BJ (cell line): ENCODE measurements at regions not wholly inside any gene's neighbourhood (a gene's known extent, or its start where the extent isn't known, plus 50 kb on each side); places are given as distances from the start of the nearest gene placed in this dataset.

Experiments
- CTCF ChIA-PET: fragments of 350-600 bp; formaldehyde crosslinking; extraction: SDS; loops from one replicate; lab custom pipeline; 2021; ENCODE audit warnings: antibody characterized with exemption, inconsistent platforms; lab: Yijun Ruan, JAX
- POLR2A ChIA-PET: fragments of 300-600 bp; sonication (Branson Sonifier 250); formaldehyde crosslinking; extraction: SDS; loops from one replicate; lab custom pipeline; 2021; ENCODE audit warnings: antibody characterized with exemption; lab: Charles Lee
- DNase-seq: peaks from one replicate; pipeline ENCODE4 v3.0.0-alpha.2; 2011; ENCODE audit warnings: low read depth
- H3K27me3 ChIP-seq: 2 replicates; pipeline ENCODE4 v1.6.0; 2011; ENCODE audit warnings: low read length; ENCODE audit not compliant: control insufficient read depth, insufficient read depth
- H3K36me3 ChIP-seq: 2 replicates; pipeline ENCODE4 v1.5.1; 2011; ENCODE audit warnings: low read length; ENCODE audit not compliant: control insufficient read depth, insufficient read depth
- H3K4me3 ChIP-seq: 2 replicates; pipeline ENCODE4 v1.5.1; 2011; ENCODE audit warnings: low read depth, mild to moderate bottlenecking, control low read depth, low read length
- CTCF ChIP-seq: IDR thresholded peaks from 2 replicates; pipeline ENCODE4 v1.5.1; 2011; ENCODE audit warnings: low read depth, mild to moderate bottlenecking, control low read depth, inconsistent platforms, low read length, moderate library complexity; ENCODE audit not compliant: insufficient read depth

DNA sequence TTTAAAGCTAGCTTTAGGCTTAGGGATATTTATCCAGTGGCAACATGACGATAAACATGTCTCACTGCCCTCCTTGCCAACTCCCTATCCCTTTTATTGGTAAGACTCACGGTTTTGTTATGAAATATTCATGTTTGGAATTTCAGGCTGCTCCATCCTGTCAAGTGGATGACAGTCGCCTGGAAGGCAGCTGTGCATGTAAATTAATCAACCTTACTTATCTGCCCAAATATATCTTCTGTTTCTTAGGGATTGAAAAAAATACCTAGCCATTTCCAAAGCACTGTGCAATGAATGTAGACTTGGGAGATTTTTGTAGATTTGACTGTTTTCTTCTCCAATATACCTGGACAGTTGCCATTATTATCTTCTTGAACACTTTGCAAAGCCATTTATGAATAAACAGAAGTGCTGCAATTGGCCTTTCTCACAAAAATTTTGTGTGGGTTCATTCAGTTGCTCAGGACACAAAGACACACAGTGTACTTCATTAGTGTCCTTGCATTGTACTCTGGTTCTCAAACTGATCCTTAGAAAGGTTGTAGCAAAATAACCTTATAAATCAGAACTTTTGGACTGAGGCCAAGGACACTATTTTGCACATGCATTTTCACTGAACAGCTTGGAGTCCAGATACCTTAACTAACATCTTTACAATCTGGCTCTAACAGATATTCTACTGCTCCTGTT is 889.4 kb upstream of the SEMA6A start:
- no peaks in the 10 kb centered on the region for H3K27me3 ChIP-seq
- ChIA-PET POLR2A (no interaction called here), CTCF (interaction anchor here (1.2 kb wide), 1 partner anchor 9 kb away, joined by 3 read pairs; no protein-coding TSS in a partner anchor)
- no peak overlapping the region for H3K4me3 ChIP-seq
- no peaks in the 10 kb centered on the region for H3K36me3 ChIP-seq
- no peak for DNase-seq
- no peak for TF ChIP-seq CTCF

DNA sequence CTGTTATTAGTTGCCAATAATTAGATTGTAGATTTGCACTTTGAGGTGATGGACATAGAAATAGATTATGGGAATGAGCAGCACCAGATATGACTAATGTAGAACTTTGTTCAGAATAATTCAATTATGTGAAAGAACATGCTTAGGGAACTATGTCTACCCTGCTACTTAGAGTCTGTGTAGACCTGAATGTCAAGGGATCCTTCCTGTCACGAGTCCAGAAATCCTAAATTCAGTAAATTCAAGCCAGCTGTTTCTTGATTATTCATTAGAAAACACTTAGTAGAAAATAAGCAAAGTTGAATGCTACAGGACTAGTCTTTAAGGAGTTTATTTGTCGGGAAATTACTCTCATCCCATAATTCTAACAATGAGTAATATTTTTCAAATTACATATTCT is 887.3 kb upstream of the SEMA6A start:
- Histone ChIP-seq H3K36me3 (no peaks in the 10 kb centered on the region), H3K27me3 (no peaks in the 10 kb centered on the region), H3K4me3 (no peak overlapping the region)
- CTCF ChIA-PET = interaction anchor here (1.3 kb wide), 1 partner anchor 15 kb away, joined by 3 read pairs; no protein-coding TSS in a partner anchor
- POLR2A ChIA-PET = no interaction called here
- TF ChIP-seq CTCF = no peak
- DNase-seq = no peak

- Histone ChIP-seq H3K4me3 (no peak overlapping the region), H3K36me3 (no peaks in the 10 kb centered on the region), H3K27me3 (no peaks in the 10 kb centered on the region)
- ChIA-PET CTCF (interaction anchor here (1.3 kb wide), 1 partner anchor 16 kb away, joined by 3 read pairs; no protein-coding TSS in a partner anchor), POLR2A (no interaction called here)
- DNase-seq = no peak
- TF ChIP-seq CTCF = no peak
Observed at GRCh38 chr5:117461403-117461802, 886.8 kb upstream of the SEMA6A start.

- H3K4me3 ChIP-seq = no peak overlapping the region
- TF ChIP-seq CTCF = no peak
- CTCF ChIA-PET = no interaction called here
- POLR2A ChIA-PET = no interaction called here
- no peaks in the 10 kb centered on the region for H3K27me3 ChIP-seq
- no peak for DNase-seq
- no peaks in the 10 kb centered on the region for H3K36me3 ChIP-seq
Observed at GRCh38 chr5:117457656-117458055, 883.0 kb upstream of the SEMA6A start.

GRCh38 chr5:117456866-117457470 is 882.3 kb upstream of the SEMA6A start:
- Histone ChIP-seq H3K27me3 (no peaks in the 10 kb centered on the region), H3K4me3 (no peak overlapping the region), H3K36me3 (no peaks in the 10 kb centered on the region)
- DNase-seq = no peak
- POLR2A ChIA-PET = no interaction called here
- no peak for TF ChIP-seq CTCF
- CTCF ChIA-PET = no interaction called here
